Gastrocnemius medialis (tissue), 4 donors: ENCODE measurements at regions not wholly inside any gene's neighbourhood (a gene's known extent, or its start where the extent isn't known, plus 50 kb on each side); places are given as distances from the start of the nearest gene placed in this dataset.

Source experiments
- CTCF ChIP-seq, 5 experiments: fragments of 450-650 bp in 3 of 5; fragments of 200-600 bp in 2 of 5; sonication (generic) in 2 of 5; IDR thresholded peaks in 4 of 5; conservative IDR thresholded peaks in 1 of 5; 1 replicate in 4 of 5; 2 replicates in 1 of 5; pipeline ENCODE4 v1.5.1; 2016 to 2019; ENCODE audit warnings: antibody characterized with exemption in 5 of 5, mild to moderate bottlenecking in 3 of 5, moderate library complexity in 3 of 5
- POLR2A ChIP-seq, 2 donors: fragments of 450-650 bp; IDR thresholded peaks; one replicate each; pipeline ENCODE4 v1.6.1; 2017; ENCODE audit warnings: antibody characterized with exemption in 2 of 2, mild to moderate bottlenecking in 2 of 2, moderate library complexity in 2 of 2

GRCh38 chr6:126963077-126963809 lies 155.2 kb upstream of the RSPO3 start:
- no peak for TF ChIP-seq POLR2A (IDR thresholded peaks at IDR 0.05)
- no peak for TF ChIP-seq CTCF (IDR thresholded peaks at IDR 0.05 in 4 of 5, conservative IDR thresholded peaks at IDR 0.05 in 1 of 5)
